Pancreas (tissue), 10 donors: ENCODE measurements at regions not wholly inside any gene's neighbourhood (a gene's known extent, or its start where the extent isn't known, plus 50 kb on each side); places are given as distances from the start of the nearest gene placed in this dataset.

Experiments
- ATAC-seq, 4 donors: fragments of 200-7000 bp; cut with Tn5 transposase; one replicate each; pipeline versions ENCODE4 v1.8.0 to v1.9.1; 2020; ENCODE audit warnings: mild to moderate bottlenecking in 4 of 4, moderate library complexity in 4 of 4
- DNase-seq, 6 donors: peaks; one replicate each; pipeline ENCODE4 v3.0.0-alpha.2; 2020
- FAIRE-seq: peaks from 2 replicates; lab custom pipeline; 2012; peaks lifted over from hg19 to GRCh38; lab: Jason Lieb, UNC
- H3K27ac ChIP-seq, 4 donors: fragments of 200-600 bp; sonication (generic); 1 replicate in 3 of 4; 2 replicates in 1 of 4; pipeline versions ENCODE4 v1.5.0 to v1.8.0; 2020
- H3K27me3 ChIP-seq, 4 donors: fragments of 200-600 bp; one replicate each; pipeline ENCODE4 v1.8.0; 2021
- H3K36me3 ChIP-seq, 3 donors: fragments of 200-600 bp; sonication (generic) in 1 of 3; one replicate each; pipeline versions ENCODE4 v1.5.0 to v1.8.0; 2020 to 2021
- H3K4me1 ChIP-seq, 3 donors: fragments of 200-600 bp; one replicate each; pipeline ENCODE4 v1.8.0; 2021
- H3K4me3 ChIP-seq, 4 donors: fragments of 200-600 bp; sonication (generic) in 2 of 4; one replicate each; pipeline versions ENCODE4 v1.5.0 to v1.8.0; 2020 to 2021
- H3K9me3 ChIP-seq, 4 donors: fragments of 200-600 bp; one replicate each; pipeline ENCODE4 v1.8.0; 2021
- WGBS, 2 donors: extraction: QIAGEN DNeasy Blood & Tissue Kit; methylation state at CpG; one replicate each; pipeline ENCODE4 v1.1.7; 2013; 5-methylcytosine and 5-hydroxymethylcytosine counted together
- intact Hi-C, 3 donors: fragments of 100-400 bp; cut with DNase I; formaldehyde crosslinking; loops; one replicate each; pipeline versions ENCODE4 v1.11.1 to v1.14.2; 2022
- TF ChIP-seq, protein P1 (sequence below), 4 donors: fragments of 200-600 bp; sonication (generic) in 3 of 4; IDR thresholded peaks; one replicate each; pipeline versions ENCODE4 v1.5.0 to v1.8.0; 2021; ENCODE audit warnings: antibody characterized with exemption in 4 of 4
- donor health status: healthy with polysubstance abuse.
- donor health status: DM: no; HTN: no; CAD: no; lungs with moderate emphysema.
- donor health status: DM: no; HTN: no; CAD: no.
- donor health status: control.
- donor health status: control.
- donor health status: Bipolar disorder and iron deficiency.
- donor health status: DM: yes; HTN: yes; CAD: no.
- donor health status: DM: no; HTN: no; CAD: no.
- donor health status: DM: no; HTN: no; CAD: no.
- donor health status: DM: yes; HTN: yes; CAD: no.

DNA sequence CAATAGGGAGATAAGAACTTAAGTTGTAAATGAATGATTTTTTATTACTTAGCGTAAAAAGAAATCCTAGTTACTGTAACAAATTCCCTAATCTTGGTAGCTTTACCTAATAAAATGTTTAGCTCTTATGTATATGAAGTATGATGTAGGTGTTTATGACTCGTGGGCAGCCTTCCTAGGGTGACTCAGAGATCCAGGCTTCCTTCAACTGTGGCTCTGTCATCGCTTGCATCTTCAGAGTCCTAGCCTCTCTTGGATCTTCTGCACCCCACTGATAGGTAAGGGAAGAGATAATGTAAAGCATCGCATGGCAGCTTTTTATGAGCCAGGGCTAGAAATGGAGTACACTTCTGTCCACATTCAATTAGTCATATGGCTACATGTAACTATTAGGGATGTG, 165.6 kb upstream of the GLRA2 start:
- DNase-seq (no peak), FAIRE-seq (no peak), ATAC-seq (no peak)
- H3K27ac ChIP-seq = no peak overlapping the region
- no peaks in the 10 kb centered on the region for H3K9me3 ChIP-seq
- no peaks in the 10 kb centered on the region for H3K36me3 ChIP-seq
- 78 to 80% methylated on average over 4 of the region's 4 CpGs for WGBS, 2 donors
- intact Hi-C loops = no loop called here
- H3K4me3 ChIP-seq = no peak overlapping the region
- TF ChIP-seq, protein P1, sequence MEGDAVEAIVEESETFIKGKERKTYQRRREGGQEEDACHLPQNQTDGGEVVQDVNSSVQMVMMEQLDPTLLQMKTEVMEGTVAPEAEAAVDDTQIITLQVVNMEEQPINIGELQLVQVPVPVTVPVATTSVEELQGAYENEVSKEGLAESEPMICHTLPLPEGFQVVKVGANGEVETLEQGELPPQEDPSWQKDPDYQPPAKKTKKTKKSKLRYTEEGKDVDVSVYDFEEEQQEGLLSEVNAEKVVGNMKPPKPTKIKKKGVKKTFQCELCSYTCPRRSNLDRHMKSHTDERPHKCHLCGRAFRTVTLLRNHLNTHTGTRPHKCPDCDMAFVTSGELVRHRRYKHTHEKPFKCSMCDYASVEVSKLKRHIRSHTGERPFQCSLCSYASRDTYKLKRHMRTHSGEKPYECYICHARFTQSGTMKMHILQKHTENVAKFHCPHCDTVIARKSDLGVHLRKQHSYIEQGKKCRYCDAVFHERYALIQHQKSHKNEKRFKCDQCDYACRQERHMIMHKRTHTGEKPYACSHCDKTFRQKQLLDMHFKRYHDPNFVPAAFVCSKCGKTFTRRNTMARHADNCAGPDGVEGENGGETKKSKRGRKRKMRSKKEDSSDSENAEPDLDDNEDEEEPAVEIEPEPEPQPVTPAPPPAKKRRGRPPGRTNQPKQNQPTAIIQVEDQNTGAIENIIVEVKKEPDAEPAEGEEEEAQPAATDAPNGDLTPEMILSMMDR (IDR thresholded peaks at IDR 0.05) = no peak
- no peaks in the 10 kb centered on the region for H3K4me1 ChIP-seq
- peaks cover 0 to 6% (median 0%) of the 10 kb centered on the region in 4 donors for H3K27me3 ChIP-seq

- ATAC-seq (no peak), FAIRE-seq (no peak), DNase-seq (no peak)
- Histone ChIP-seq H3K27ac (no peak overlapping the region), H3K27me3 (no peaks in the 10 kb centered on the region), H3K36me3 (no peaks in the 10 kb centered on the region), H3K4me3 (no peak overlapping the region), H3K9me3 (no peaks in the 10 kb centered on the region), H3K4me1 (no peaks in the 10 kb centered on the region)
- 76 to 87% methylated on average over 1 of the region's 1 CpG for WGBS, 2 donors
- intact Hi-C loops = no loop called here
- TF ChIP-seq, protein P1 (IDR thresholded peaks at IDR 0.05) = no peak
Measured at GRCh38 chrX:14362721-14363120, 166.6 kb upstream of the GLRA2 start.

DNA sequence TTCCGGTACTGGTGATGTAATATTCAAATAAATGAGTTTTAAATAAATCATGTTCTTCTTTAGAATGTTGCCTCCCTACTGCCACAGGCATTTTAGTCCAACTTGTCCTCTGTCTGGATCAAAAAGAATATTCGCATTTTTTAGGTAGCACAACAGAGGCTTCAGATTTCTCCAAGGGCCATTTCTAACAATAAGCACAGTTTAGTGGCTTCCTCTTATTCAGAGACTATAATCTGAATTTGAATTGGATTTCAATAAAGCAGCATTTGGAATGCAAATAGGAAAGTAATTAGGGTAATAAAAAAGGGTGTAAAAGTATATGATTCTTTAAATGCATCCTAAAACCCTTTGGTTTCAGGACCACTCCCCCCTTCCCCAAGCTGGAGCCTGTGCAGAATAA, 167.9 kb upstream of the GLRA2 start:
- TF ChIP-seq, protein P1 (IDR thresholded peaks at IDR 0.05) = no peak
- Histone ChIP-seq H3K4me1 (no peaks in the 10 kb centered on the region), H3K27me3 (no peaks in the 10 kb centered on the region), H3K9me3 (no peaks in the 10 kb centered on the region), H3K27ac (no peak overlapping the region), H3K4me3 (no peak overlapping the region), H3K36me3 (no peaks in the 10 kb centered on the region)
- intact Hi-C loops = no loop called here
- DNase-seq = no peak
- no peak for ATAC-seq
- WGBS, 2 donors = 60 to 75% methylated on average over 2 of the region's 2 CpGs
- FAIRE-seq = no peak

DNA sequence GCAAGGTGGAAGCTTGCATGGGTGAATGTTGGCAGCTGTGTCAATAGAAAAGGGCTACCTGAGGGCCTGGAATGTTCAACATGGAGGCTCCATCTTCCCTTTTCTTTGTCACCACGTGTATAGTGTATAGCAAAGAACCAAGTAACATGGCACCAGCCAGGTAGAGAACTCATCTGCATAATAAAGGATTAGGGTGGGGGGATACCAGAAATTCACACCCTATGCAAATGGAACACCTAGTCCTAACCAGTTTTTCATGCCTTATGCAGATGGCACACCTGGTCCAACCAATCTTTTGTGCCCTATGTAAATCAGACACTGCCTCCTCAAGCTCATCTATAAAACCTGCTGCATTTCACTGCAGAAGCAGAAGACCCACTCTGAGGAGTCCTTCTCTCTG, 169.6 kb upstream of the GLRA2 start:
- intact Hi-C loops = no loop called here
- 0 to 19% methylated on average over 1 of the region's 1 CpG for WGBS, 2 donors
- DNase-seq (no peak), FAIRE-seq (no peak), ATAC-seq (no peak)
- no peaks in the 10 kb centered on the region for H3K36me3 ChIP-seq
- H3K4me3 ChIP-seq = no peak overlapping the region
- H3K27ac ChIP-seq = no peak overlapping the region
- H3K4me1 ChIP-seq = no peaks in the 10 kb centered on the region
- TF ChIP-seq, protein P1 (IDR thresholded peaks at IDR 0.05) = no peak
- H3K9me3 ChIP-seq = no peaks in the 10 kb centered on the region
- no peaks in the 10 kb centered on the region for H3K27me3 ChIP-seq

DNA sequence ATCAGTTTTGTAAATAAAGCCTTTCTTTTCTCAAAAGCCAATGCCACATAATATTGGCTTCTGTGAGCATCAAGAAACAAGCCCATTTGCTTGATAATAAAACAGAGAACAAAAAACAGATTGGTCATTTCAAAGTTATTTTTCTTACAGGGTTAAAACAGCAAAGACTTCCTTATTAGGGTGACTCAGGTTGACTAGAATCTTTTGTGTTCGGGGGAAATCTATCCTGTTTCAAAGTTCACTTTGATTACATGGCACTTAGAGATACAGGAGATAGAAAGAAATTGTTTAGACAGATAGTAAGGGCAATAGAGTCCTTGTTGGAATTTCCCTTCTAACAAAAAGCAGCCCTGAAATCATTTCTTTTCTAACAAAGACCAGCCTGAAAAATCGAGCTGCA, 170.0 kb upstream of the GLRA2 start:
- no peak overlapping the region for H3K27ac ChIP-seq
- H3K4me3 ChIP-seq = no peak overlapping the region
- no peaks in the 10 kb centered on the region for H3K9me3 ChIP-seq
- ATAC-seq (peak in 1 of 4 donors; percentile 26), DNase-seq (no peak), FAIRE-seq (peak; percentile 39)
- intact Hi-C loops = no loop called here
- H3K4me1 ChIP-seq = no peaks in the 10 kb centered on the region
- 9 to 11% methylated on average over 2 of the region's 2 CpGs for WGBS, 2 donors
- TF ChIP-seq, protein P1 (IDR thresholded peaks at IDR 0.05) = no peak
- H3K27me3 ChIP-seq = no peaks in the 10 kb centered on the region
- no peaks in the 10 kb centered on the region for H3K36me3 ChIP-seq
